H9 (cell line): ENCODE measurements at regions not wholly inside any gene's neighbourhood (a gene's known extent, or its start where the extent isn't known, plus 50 kb on each side); places are given as distances from the start of the nearest gene placed in this dataset.

ENCODE experiments used
- DNase-seq: peaks from one replicate; pipeline ENCODE4 v3.0.0-alpha.2; 2017
- H2AFZ ChIP-seq: one replicate; pipeline ENCODE4 v1.6.1; 2013; ENCODE audit warnings: mild to moderate bottlenecking, low read length, control low read depth, moderate library complexity
- H2AK5ac ChIP-seq: 2 replicates; pipeline ENCODE4 v1.6.1; 2013; ENCODE audit warnings: low read length, control low read depth, mixed read lengths; ENCODE audit not compliant: insufficient read length
- H2BK120ac ChIP-seq: one replicate; pipeline ENCODE4 v1.6.1; 2013; ENCODE audit warnings: low read depth, mild to moderate bottlenecking, low read length, control low read depth, inconsistent platforms; ENCODE audit not compliant: poor library complexity, severe bottlenecking
- H2BK12ac ChIP-seq: 2 replicates; pipeline ENCODE4 v1.6.1; 2013; ENCODE audit warnings: low read length, control low read depth, mixed read lengths, low read depth; ENCODE audit not compliant: insufficient read length
- H2BK15ac ChIP-seq: 2 replicates; pipeline ENCODE4 v1.6.1; 2013; ENCODE audit warnings: low read depth, low read length, control low read depth
- H2BK20ac ChIP-seq: one replicate; pipeline ENCODE4 v1.6.1; 2013; ENCODE audit warnings: low read depth, mild to moderate bottlenecking, low read length, control low read depth, inconsistent platforms; ENCODE audit not compliant: poor library complexity, severe bottlenecking
- H2BK5ac ChIP-seq: 2 replicates; pipeline ENCODE4 v1.6.1; 2013; ENCODE audit warnings: low read length, control low read depth, mixed read lengths; ENCODE audit not compliant: insufficient read length
- H3K14ac ChIP-seq: 2 replicates; pipeline ENCODE4 v1.6.1; 2013; ENCODE audit warnings: low read length, control low read depth; ENCODE audit not compliant: insufficient read depth
- H3K18ac ChIP-seq: 2 replicates; pipeline ENCODE4 v1.6.1; 2013; ENCODE audit warnings: low read depth, mild to moderate bottlenecking, mixed read lengths, low read length, control low read depth; ENCODE audit not compliant: insufficient read length
- H3K23ac ChIP-seq: 2 replicates; pipeline ENCODE4 v1.6.1; 2013; ENCODE audit warnings: low read length, control low read depth, mixed read lengths, low read depth; ENCODE audit not compliant: insufficient read length
- H3K23me2 ChIP-seq: 2 replicates; pipeline ENCODE4 v1.6.1; 2013; ENCODE audit warnings: low read depth, mild to moderate bottlenecking, mixed read lengths, low read length, control low read depth; ENCODE audit not compliant: insufficient read length, poor library complexity, severe bottlenecking
- H3K27ac ChIP-seq: 2 replicates; pipeline ENCODE4 v1.5.1; 2013; ENCODE audit warnings: low read length, control low read depth, mixed read lengths, low read depth; ENCODE audit not compliant: insufficient read length
- H3K27me3 ChIP-seq: 2 replicates; pipeline ENCODE4 v1.6.1; 2013; ENCODE audit warnings: low read length, control low read depth, inconsistent platforms; ENCODE audit not compliant: insufficient read depth
- H3K4ac ChIP-seq: 2 replicates; pipeline ENCODE4 v1.6.1; 2013; ENCODE audit warnings: low read depth, mild to moderate bottlenecking, control low read depth, inconsistent platforms, low read length, moderate library complexity
- H3K4me1 ChIP-seq: 2 replicates; pipeline ENCODE4 v1.6.1; 2013; ENCODE audit warnings: low read length, control low read depth, inconsistent platforms; ENCODE audit not compliant: insufficient read depth
- H3K4me2 ChIP-seq: 2 replicates; pipeline ENCODE4 v1.6.1; 2013; ENCODE audit warnings: low read length, control low read depth, mixed read lengths; ENCODE audit not compliant: insufficient read length, insufficient read depth
- H3K56ac ChIP-seq: 2 replicates; pipeline ENCODE4 v1.6.1; 2013; ENCODE audit warnings: low read depth, mild to moderate bottlenecking, mixed read lengths, low read length, control low read depth; ENCODE audit not compliant: insufficient read length
- H3K79me1 ChIP-seq: 2 replicates; pipeline ENCODE4 v1.6.1; 2013; ENCODE audit warnings: low read depth, mild to moderate bottlenecking, moderate library complexity, low read length, control low read depth, inconsistent platforms; ENCODE audit not compliant: insufficient read depth, poor library complexity, severe bottlenecking
- H3K79me2 ChIP-seq: 2 replicates; pipeline ENCODE4 v1.6.1; 2013; ENCODE audit warnings: low read length, control low read depth, inconsistent platforms; ENCODE audit not compliant: insufficient read depth
- H3K9ac ChIP-seq: 2 replicates; pipeline ENCODE4 v1.6.1; 2013; ENCODE audit warnings: low read length, control low read depth, mixed read lengths; ENCODE audit not compliant: insufficient read length; ENCODE audit errors: extremely low read depth
- H3K9me3 ChIP-seq: one replicate; pipeline ENCODE4 v1.6.1; 2013; ENCODE audit warnings: low read depth, low read length, inconsistent platforms; ENCODE audit not compliant: control insufficient read depth
- H3T11ph ChIP-seq: one replicate; pipeline ENCODE4 v1.6.1; 2013; ENCODE audit warnings: mild to moderate bottlenecking, low read length, control low read depth, inconsistent platforms
- H4K20me1 ChIP-seq: one replicate; pipeline ENCODE4 v1.6.1; 2013; ENCODE audit not compliant: control insufficient read depth, insufficient read length, insufficient read depth
- H4K5ac ChIP-seq: 2 replicates; pipeline ENCODE4 v1.6.1; 2013; ENCODE audit warnings: low read depth, mild to moderate bottlenecking, mixed read lengths, low read length, control low read depth; ENCODE audit not compliant: insufficient read length
- H4K8ac ChIP-seq: replicated peaks from 2 replicates; pipeline ENCODE4 v1.6.1; 2013; ENCODE audit warnings: low read length, control low read depth, mixed read lengths, low read depth; ENCODE audit not compliant: insufficient read length
- H4K91ac ChIP-seq: 2 replicates; pipeline ENCODE4 v1.6.1; 2013; ENCODE audit warnings: low read depth, mild to moderate bottlenecking, moderate library complexity, mixed read lengths, low read length, control low read depth; ENCODE audit not compliant: insufficient read length
- H3K27ac Mint-ChIP-seq, 3 experiments: 2 replicates in 2 of 3; 3 replicates in 1 of 3; pipeline ENCODE4 v1.8.0; 2020 to 2021; ENCODE audit warnings: mixed read lengths in 3 of 3, mild to moderate bottlenecking in 1 of 3, moderate library complexity in 1 of 3
- H3K27me3 Mint-ChIP-seq: 2 replicates; pipeline ENCODE4 v1.8.0; 2021; ENCODE audit warnings: low read depth, mild to moderate bottlenecking, moderate library complexity, mixed read lengths
- H3K36me3 Mint-ChIP-seq, 3 experiments: 2 replicates in 2 of 3; 3 replicates in 1 of 3; pipeline ENCODE4 v1.8.0; 2020 to 2021; ENCODE audit warnings: low read depth in 3 of 3, mixed read lengths in 3 of 3; ENCODE audit not compliant: insufficient read depth in 1 of 3
- H3K4me1 Mint-ChIP-seq, 2 experiments: 2 replicates each; pipeline ENCODE4 v1.8.0; 2020; ENCODE audit warnings: mixed read lengths in 2 of 2
- H3K4me3 Mint-ChIP-seq, 2 experiments: 2 replicates in 1 of 2; 3 replicates in 1 of 2; pipeline ENCODE4 v1.8.0; 2020 to 2021; ENCODE audit warnings: mild to moderate bottlenecking in 2 of 2, mixed read lengths in 2 of 2, moderate library complexity in 1 of 2
- H3K9me3 Mint-ChIP-seq, 2 experiments: 2 replicates in 1 of 2; 3 replicates in 1 of 2; pipeline ENCODE4 v1.8.0; 2020; ENCODE audit warnings: mild to moderate bottlenecking in 2 of 2, mixed read lengths in 2 of 2, moderate library complexity in 1 of 2
- CTCF ChIP-seq: fragments of 200-600 bp; sonication (generic); conservative IDR thresholded peaks from 3 replicates; pipeline ENCODE4 v1.8.0; 2021; ENCODE audit warnings: antibody characterized with exemption, mild to moderate bottlenecking
- WGBS: extraction: QIAGEN DNeasy Blood & Tissue Kit; methylation state at CpG from one replicate; pipeline ENCODE4 v1.1.7; 2013; ENCODE audit warnings: missing lambda C conversion rate, low lambda C conversion rate, mixed read lengths; ENCODE audit not compliant: insufficient read length; ENCODE audit errors: extremely low coverage; 5-methylcytosine and 5-hydroxymethylcytosine counted together

- H3T11ph ChIP-seq, result no peak overlapping the region
- H3K4me3 Mint-ChIP-seq, result no peak overlapping the region
- H3K4me1 ChIP-seq, result no peaks in the 10 kb centered on the region; the same call in 1 of the 2 replicates
- no peak overlapping the region for H3K23ac ChIP-seq
- no peak overlapping the region for H2BK15ac ChIP-seq
- H3K4me1 Mint-ChIP-seq, result peaks cover 11 to 16% of the 10 kb centered on the region in 2 experiments
- H4K91ac ChIP-seq, result no peak overlapping the region
- H3K4me2 ChIP-seq, result no peak overlapping the region
- H3K36me3 Mint-ChIP-seq, result no peaks in the 10 kb centered on the region
- TF ChIP-seq CTCF, result no peak
- H3K27me3 ChIP-seq, result no peaks in the 10 kb centered on the region
- H2AFZ ChIP-seq, result no peak overlapping the region
- no peaks in the 10 kb centered on the region for H3K79me1 ChIP-seq
- no peak overlapping the region for H4K8ac ChIP-seq
- no CpG with 5 or more reads among the region's 5 CpGs for WGBS
- H3K27me3 Mint-ChIP-seq, result peaks cover 8% of the 10 kb centered on the region
- H3K9me3 Mint-ChIP-seq, result no peaks in the 10 kb centered on the region; a peak in 1 of 5 replicates
- H3K4ac ChIP-seq, result no peak overlapping the region
- no peak overlapping the region for H2AK5ac ChIP-seq
- H2BK12ac ChIP-seq, result no peak overlapping the region
- no peak overlapping the region for H3K9ac ChIP-seq
- no peaks in the 10 kb centered on the region for H3K79me2 ChIP-seq
- H3K27ac ChIP-seq, result no peak overlapping the region
- no peaks in the 10 kb centered on the region for H3K9me3 ChIP-seq
- no peaks in the 10 kb centered on the region for H4K20me1 ChIP-seq
- no peak overlapping the region for H3K27ac Mint-ChIP-seq
- no peak overlapping the region for H2BK5ac ChIP-seq
- no peak overlapping the region for H3K56ac ChIP-seq
- H2BK120ac ChIP-seq, result no peak overlapping the region
- DNase-seq, result no peak
- no peak overlapping the region for H4K5ac ChIP-seq
- H3K14ac ChIP-seq, result no peak overlapping the region
- no peak overlapping the region for H2BK20ac ChIP-seq
- no peaks in the 10 kb centered on the region for H3K23me2 ChIP-seq
- H3K18ac ChIP-seq, result no peak overlapping the region
Observed at GRCh38 chr10:47178537-47179290, 121.3 kb upstream of the GDF10 start.
